Liver (tissue), 8 donors: ENCODE measurements at regions not wholly inside any gene's neighbourhood (a gene's known extent, or its start where the extent isn't known, plus 50 kb on each side); places are given as distances from the start of the nearest gene placed in this dataset.

ENCODE experiments used
- DNase-seq: peaks from one replicate; pipeline ENCODE4 v3.0.0-alpha.2; 2017; ENCODE audit warnings: low spot score
- H3K27ac ChIP-seq, 2 donors: one replicate each; pipeline ENCODE4 v1.7.0; 2013; ENCODE audit warnings: inconsistent platforms in 2 of 2, low read length in 2 of 2, control low read depth in 1 of 2, low read depth in 1 of 2, mild to moderate bottlenecking in 1 of 2
- H3K27me3 ChIP-seq, 4 donors: one replicate each; pipeline versions ENCODE4 v1.6.1 to v1.7.0; 2013; ENCODE audit warnings: low read length in 3 of 4, inconsistent platforms in 1 of 4, mild to moderate bottlenecking in 1 of 4, moderate library complexity in 1 of 4; ENCODE audit not compliant: control insufficient read depth in 4 of 4, insufficient read depth in 4 of 4
- H3K36me3 ChIP-seq, 4 donors: one replicate each; pipeline versions ENCODE4 v1.6.1 to v1.7.0; 2013; ENCODE audit warnings: low read length in 3 of 4, mild to moderate bottlenecking in 3 of 4, low read depth in 1 of 4, moderate library complexity in 1 of 4; ENCODE audit not compliant: control insufficient read depth in 4 of 4, insufficient read depth in 3 of 4
- H3K4me1 ChIP-seq, 4 donors: one replicate each; pipeline versions ENCODE4 v1.6.1 to v1.7.0; 2013; ENCODE audit warnings: low read length in 3 of 4, mild to moderate bottlenecking in 3 of 4, moderate library complexity in 1 of 4; ENCODE audit not compliant: control insufficient read depth in 4 of 4, insufficient read depth in 4 of 4
- H3K4me3 ChIP-seq, 3 donors: one replicate each; pipeline versions ENCODE4 v1.6.1 to v1.7.0; 2013; ENCODE audit warnings: low read length in 3 of 3, control low read depth in 1 of 3, low read depth in 1 of 3, mild to moderate bottlenecking in 1 of 3
- H3K9ac ChIP-seq, 2 donors: one replicate each; pipeline ENCODE4 v1.7.0; 2013; ENCODE audit warnings: low read length in 2 of 2, mild to moderate bottlenecking in 2 of 2, moderate library complexity in 2 of 2, control low read depth in 1 of 2, low read depth in 1 of 2
- H3K9me3 ChIP-seq, 4 donors: one replicate each; pipeline versions ENCODE4 v1.6.1 to v1.7.0; 2013; ENCODE audit warnings: low read length in 3 of 4; ENCODE audit not compliant: control insufficient read depth in 4 of 4
- ATF3 ChIP-seq: IDR thresholded peaks from 2 replicates; pipeline ENCODE4 v1.6.1; 2016; ENCODE audit warnings: antibody characterized with exemption
- CTCF ChIP-seq: fragments of 150-350 bp; IDR thresholded peaks from 2 replicates; pipeline ENCODE4 v1.5.1; 2017; ENCODE audit warnings: improper control_type of control experiment, low read depth, low read length; ENCODE audit not compliant: missing input control
- EGR1 ChIP-seq, 2 donors: IDR thresholded peaks; 2 replicates each; pipeline ENCODE4 v1.6.1; 2016 to 2018; ENCODE audit warnings: antibody characterized with exemption in 2 of 2, low read depth in 2 of 2
- FOXA1 ChIP-seq: IDR thresholded peaks from 2 replicates; pipeline ENCODE4 v1.6.1; 2016; ENCODE audit warnings: antibody characterized with exemption
- FOXA2 ChIP-seq: IDR thresholded peaks from 2 replicates; pipeline ENCODE4 v1.6.1; 2016; ENCODE audit warnings: antibody characterized with exemption
- GABPA ChIP-seq, 2 donors: IDR thresholded peaks in 1 of 2; conservative IDR thresholded peaks in 1 of 2; 2 replicates each; pipeline ENCODE4 v1.6.1; 2016; ENCODE audit warnings: antibody characterized with exemption in 2 of 2, mild to moderate bottlenecking in 1 of 2, moderate library complexity in 1 of 2
- HNF4A ChIP-seq, 2 donors: conservative IDR thresholded peaks; 2 replicates each; pipeline ENCODE4 v1.6.1; 2016; ENCODE audit warnings: antibody characterized with exemption in 2 of 2, mild to moderate bottlenecking in 2 of 2
- HNF4G ChIP-seq: IDR thresholded peaks from 2 replicates; pipeline ENCODE4 v1.6.1; 2016; ENCODE audit warnings: antibody characterized with exemption
- JUND ChIP-seq, 2 donors: IDR thresholded peaks; 2 replicates each; pipeline ENCODE4 v1.6.1; 2016; ENCODE audit warnings: antibody characterized with exemption in 2 of 2
- MAX ChIP-seq: IDR thresholded peaks from 2 replicates; pipeline ENCODE4 v1.6.1; 2016; ENCODE audit warnings: antibody characterized with exemption
- NR2F2 ChIP-seq: IDR thresholded peaks from 2 replicates; pipeline ENCODE4 v1.6.1; 2016; ENCODE audit warnings: antibody characterized with exemption
- RAD21 ChIP-seq, 2 donors: IDR thresholded peaks; 2 replicates each; pipeline ENCODE4 v1.6.1; 2016; ENCODE audit warnings: antibody characterized with exemption in 2 of 2, mild to moderate bottlenecking in 2 of 2
- REST ChIP-seq: IDR thresholded peaks from 2 replicates; pipeline ENCODE4 v1.6.1; 2016; ENCODE audit warnings: antibody characterized with exemption, mild to moderate bottlenecking
- RXRA ChIP-seq, 2 donors: IDR thresholded peaks; 2 replicates each; pipeline ENCODE4 v1.6.1; 2017 to 2018; ENCODE audit warnings: antibody characterized with exemption in 2 of 2, mild to moderate bottlenecking in 1 of 2
- SP1 ChIP-seq: IDR thresholded peaks from 2 replicates; pipeline ENCODE4 v1.6.1; 2018; ENCODE audit warnings: antibody characterized with exemption, mild to moderate bottlenecking
- TAF1 ChIP-seq: conservative IDR thresholded peaks from 2 replicates; pipeline ENCODE4 v1.6.1; 2016; ENCODE audit warnings: antibody characterized with exemption, mild to moderate bottlenecking
- YY1 ChIP-seq: IDR thresholded peaks from 2 replicates; pipeline ENCODE4 v1.6.1; 2016; ENCODE audit warnings: antibody characterized with exemption, mild to moderate bottlenecking
- ZBTB33 ChIP-seq: IDR thresholded peaks from 2 replicates; pipeline ENCODE4 v1.6.1; 2016; ENCODE audit warnings: antibody characterized with exemption
- WGBS: extraction: QIAGEN DNeasy Blood & Tissue Kit; methylation state at CpG from one replicate; pipeline ENCODE4 v1.1.7; 2013; 5-methylcytosine and 5-hydroxymethylcytosine counted together
- donor health status: healthy.
- donor health status: healthy.
- donor health status: healthy.
- donor health status: healthy.
- donor health status: healthy.

GRCh38 chr16:17901309-17901708, 430.5 kb upstream of the XYLT1 start (continued):
- no peak for TF ChIP-seq REST
- no peak for TF ChIP-seq FOXA1
- no peak for TF ChIP-seq TAF1

GRCh38 chr16:17899141-17899540, 428.4 kb upstream of the XYLT1 start:
- Histone ChIP-seq H3K9ac (no peak overlapping the region), H3K27me3 (no peaks in the 10 kb centered on the region), H3K4me1 (no peaks in the 10 kb centered on the region), H3K36me3 (no peaks in the 10 kb centered on the region), H3K4me3 (no peak overlapping the region), H3K27ac (no peak overlapping the region), H3K9me3 (no peaks in the 10 kb centered on the region)
- DNase-seq = no peak
- TF ChIP-seq GABPA (IDR thresholded peaks at IDR 0.05 in 1 of 2, conservative IDR thresholded peaks at IDR 0.05 in 1 of 2) (no peak), RXRA (IDR thresholded peaks at IDR 0.05) (no peak), CTCF (no peak), HNF4G (no peak), RAD21 (IDR thresholded peaks at IDR 0.05) (no peak), YY1 (no peak), EGR1 (IDR thresholded peaks at IDR 0.05; ENCODE audit: low read depth in 2 of 2) (no peak), FOXA2 (no peak), NR2F2 (no peak), FOXA1 (no peak), HNF4A (conservative IDR thresholded peaks at IDR 0.05) (no peak), JUND (IDR thresholded peaks at IDR 0.05) (no peak), REST (no peak), TAF1 (no peak), SP1 (no peak), ZBTB33 (no peak), ATF3 (no peak), MAX (no peak)
- 99% methylated on average over 1 of the region's 1 CpG for WGBS
